Epidermal melanocyte (primary cell): ENCODE measurements at regions not wholly inside any gene's neighbourhood (a gene's known extent, or its start where the extent isn't known, plus 50 kb on each side); places are given as distances from the start of the nearest gene placed in this dataset.
"Not testable (repeated sequence)": the region's sequence is repeated elsewhere in the genome, so short reads cannot be mapped to it uniquely, and the experiment has no call there.

Experiments used
- DNase-seq: peaks from one replicate; pipeline ENCODE4 v3.0.0; 2011; ENCODE audit warnings: low spot score; ENCODE audit not compliant: insufficient read length

GRCh38 chr4:188722911-188723310 is 583.7 kb downstream of the TRIML1 start:
- DNase-seq, result no peak

GRCh38 chr4:188727746-188728145 is 588.5 kb downstream of the TRIML1 start:
- no peak for DNase-seq

GRCh38 chr4:188728359-188728758 is 589.1 kb downstream of the TRIML1 start:
- no peak for DNase-seq

- DNase-seq, result no peak
These were observed 592.9 kb downstream of the TRIML1 start for GRCh38 chr4:188732131-188732530.

GRCh38 chr4:188735082-188735481 is 595.8 kb downstream of the TRIML1 start:
- no peak for DNase-seq

- DNase-seq, result no peak
These were observed 598.2 kb downstream of the TRIML1 start for GRCh38 chr4:188737251-188738002.

GRCh38 chr4:188738290-188738689 is 599.0 kb downstream of the TRIML1 start:
- not testable (repeated sequence) for DNase-seq

GRCh38 chr4:188740172-188740571 is 600.9 kb downstream of the TRIML1 start:
- not testable (repeated sequence) for DNase-seq

GRCh38 chr4:188740791-188741190 is 601.5 kb downstream of the TRIML1 start:
- not testable (repeated sequence) for DNase-seq

GRCh38 chr4:188754372-188755002 is 615.2 kb downstream of the TRIML1 start:
- DNase-seq, result no peak

GRCh38 chr4:188767496-188767895 is 628.3 kb downstream of the TRIML1 start:
- DNase-seq, result no peak

GRCh38 chr4:188778905-188779304 is 639.7 kb downstream of the TRIML1 start:
- DNase-seq, result no peak

- DNase-seq, result no peak
These were observed 640.3 kb downstream of the TRIML1 start for GRCh38 chr4:188779581-188779980.

- no peak for DNase-seq
These were observed 640.8 kb downstream of the TRIML1 start for GRCh38 chr4:188780028-188780427.

- no peak for DNase-seq
These were observed 641.4 kb downstream of the TRIML1 start for GRCh38 chr4:188780686-188781085.

GRCh38 chr4:188781655-188782054 is 642.4 kb downstream of the TRIML1 start:
- no peak for DNase-seq

- DNase-seq, result no peak
These were observed 643.9 kb downstream of the TRIML1 start for GRCh38 chr4:188783175-188783574.

GRCh38 chr4:188783606-188784160 is 644.4 kb downstream of the TRIML1 start:
- DNase-seq, result no peak

- not testable (repeated sequence) for DNase-seq
These were observed 657.4 kb downstream of the TRIML1 start for GRCh38 chr4:188796600-188796999.

GRCh38 chr4:188797011-188797410 is 657.8 kb downstream of the TRIML1 start:
- DNase-seq, result not testable (repeated sequence)

GRCh38 chr4:188804861-188805260 is 665.6 kb downstream of the TRIML1 start:
- DNase-seq, result no peak

GRCh38 chr4:188811121-188811520 is 671.9 kb downstream of the TRIML1 start:
- DNase-seq, result no peak

GRCh38 chr4:188812644-188813043 is 673.4 kb downstream of the TRIML1 start:
- DNase-seq, result no peak
